ENCODE measurements at regions not wholly inside any gene's neighbourhood (a gene's known extent, or its start where the extent isn't known, plus 50 kb on each side); places are given as distances from the start of the nearest gene placed in this dataset.
A peak's percentile ranks its signal among the peaks of the same experiment; 100 is the strongest.

DNA sequence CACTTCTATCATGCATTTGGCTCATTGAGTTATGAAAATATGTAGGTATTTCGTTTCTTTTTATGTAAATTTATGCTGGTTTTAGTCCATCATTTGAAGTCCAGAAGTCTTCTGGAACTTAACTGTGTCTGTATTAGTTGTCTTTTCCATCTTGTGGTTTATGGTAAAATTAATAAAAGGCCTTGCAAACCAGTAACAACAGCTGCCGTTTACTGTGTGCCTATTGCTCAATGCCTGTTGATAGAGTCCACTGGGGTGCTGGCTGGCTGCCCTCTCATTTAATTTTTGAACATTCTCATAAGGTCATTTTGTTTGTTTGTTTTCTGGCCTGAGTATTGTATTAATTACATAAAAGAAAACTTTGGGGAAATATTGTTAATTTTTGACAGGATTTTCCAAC lies 98.0 kb downstream of the NAA11 start:
- no peak for DNase-seq
- no peaks in the 10 kb centered on the region for H3K9me3 Mint-ChIP-seq
- TF ChIP-seq, protein P1, sequence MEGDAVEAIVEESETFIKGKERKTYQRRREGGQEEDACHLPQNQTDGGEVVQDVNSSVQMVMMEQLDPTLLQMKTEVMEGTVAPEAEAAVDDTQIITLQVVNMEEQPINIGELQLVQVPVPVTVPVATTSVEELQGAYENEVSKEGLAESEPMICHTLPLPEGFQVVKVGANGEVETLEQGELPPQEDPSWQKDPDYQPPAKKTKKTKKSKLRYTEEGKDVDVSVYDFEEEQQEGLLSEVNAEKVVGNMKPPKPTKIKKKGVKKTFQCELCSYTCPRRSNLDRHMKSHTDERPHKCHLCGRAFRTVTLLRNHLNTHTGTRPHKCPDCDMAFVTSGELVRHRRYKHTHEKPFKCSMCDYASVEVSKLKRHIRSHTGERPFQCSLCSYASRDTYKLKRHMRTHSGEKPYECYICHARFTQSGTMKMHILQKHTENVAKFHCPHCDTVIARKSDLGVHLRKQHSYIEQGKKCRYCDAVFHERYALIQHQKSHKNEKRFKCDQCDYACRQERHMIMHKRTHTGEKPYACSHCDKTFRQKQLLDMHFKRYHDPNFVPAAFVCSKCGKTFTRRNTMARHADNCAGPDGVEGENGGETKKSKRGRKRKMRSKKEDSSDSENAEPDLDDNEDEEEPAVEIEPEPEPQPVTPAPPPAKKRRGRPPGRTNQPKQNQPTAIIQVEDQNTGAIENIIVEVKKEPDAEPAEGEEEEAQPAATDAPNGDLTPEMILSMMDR (IDR thresholded peaks at IDR 0.05): no peak

DNA sequence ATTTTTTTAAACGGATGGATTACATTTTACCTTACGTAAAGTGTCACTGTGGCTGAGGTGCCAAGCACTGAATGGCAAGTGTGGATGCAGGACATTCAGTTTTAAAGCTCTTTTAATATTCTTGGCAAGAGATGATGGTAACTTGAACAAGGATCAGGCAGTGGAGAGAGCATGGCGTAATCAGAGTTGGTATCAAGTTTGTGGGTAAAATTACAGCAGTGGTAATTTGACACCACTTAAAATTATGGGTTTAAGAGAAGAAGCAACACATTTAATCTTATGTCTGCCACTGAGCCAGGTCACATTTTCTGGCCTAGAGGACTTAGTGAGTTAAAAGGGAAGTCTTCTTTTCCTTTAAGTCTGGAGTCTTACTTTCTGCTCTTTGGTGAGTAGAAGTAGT lies 100.5 kb downstream of the NAA11 start:
- H3K27me3 Mint-ChIP-seq (ENCODE audit: low read depth, poor library complexity): peaks cover 6% of the 10 kb centered on the region
- H3K9me3 Mint-ChIP-seq: no peaks in the 10 kb centered on the region
- no peak overlapping the region for H3K27ac Mint-ChIP-seq
- H3K4me1 Mint-ChIP-seq: no peaks in the 10 kb centered on the region
- DNase-seq: no peak
- H3K4me3 Mint-ChIP-seq: no peak overlapping the region
- H3K36me3 Mint-ChIP-seq (ENCODE audit: low read depth): no peaks in the 10 kb centered on the region
- TF ChIP-seq, protein P1 (IDR thresholded peaks at IDR 0.05): no peak

More for the DNA sequence above, 98.0 kb downstream of the NAA11 start:
- no peak overlapping the region for H3K4me3 Mint-ChIP-seq
- peaks cover 6% of the 10 kb centered on the region for H3K27me3 Mint-ChIP-seq (ENCODE audit: low read depth, poor library complexity)
- H3K4me1 Mint-ChIP-seq: no peaks in the 10 kb centered on the region
- H3K27ac Mint-ChIP-seq: no peak overlapping the region
- H3K36me3 Mint-ChIP-seq (ENCODE audit: low read depth): no peaks in the 10 kb centered on the region

DNA sequence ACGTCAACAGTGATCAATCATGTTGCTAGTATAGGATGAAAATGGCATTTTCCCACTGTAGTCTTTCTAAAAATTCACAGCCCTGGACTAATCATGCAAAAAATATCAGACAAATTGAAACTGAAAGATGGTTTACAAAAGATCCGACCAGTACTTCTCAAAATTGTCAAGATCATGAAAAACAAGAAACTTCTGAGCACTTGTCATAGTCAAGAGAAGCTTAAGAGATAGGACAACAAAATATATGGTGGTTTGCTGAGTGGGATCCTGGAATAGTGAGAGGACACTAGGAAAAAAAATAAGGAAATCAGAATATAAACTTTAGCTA lies 101.1 kb downstream of the NAA11 start:
- H3K9me3 Mint-ChIP-seq: no peaks in the 10 kb centered on the region
- peak overlapping the region; percentile 3 for H3K27ac Mint-ChIP-seq
- no peaks in the 10 kb centered on the region for H3K4me1 Mint-ChIP-seq
- TF ChIP-seq, protein P1 (IDR thresholded peaks at IDR 0.05): no peak
- DNase-seq: no peak
- H3K27me3 Mint-ChIP-seq (ENCODE audit: low read depth, poor library complexity): peaks cover 6% of the 10 kb centered on the region
- H3K36me3 Mint-ChIP-seq (ENCODE audit: low read depth): no peaks in the 10 kb centered on the region
- H3K4me3 Mint-ChIP-seq: no peak overlapping the region

DNA sequence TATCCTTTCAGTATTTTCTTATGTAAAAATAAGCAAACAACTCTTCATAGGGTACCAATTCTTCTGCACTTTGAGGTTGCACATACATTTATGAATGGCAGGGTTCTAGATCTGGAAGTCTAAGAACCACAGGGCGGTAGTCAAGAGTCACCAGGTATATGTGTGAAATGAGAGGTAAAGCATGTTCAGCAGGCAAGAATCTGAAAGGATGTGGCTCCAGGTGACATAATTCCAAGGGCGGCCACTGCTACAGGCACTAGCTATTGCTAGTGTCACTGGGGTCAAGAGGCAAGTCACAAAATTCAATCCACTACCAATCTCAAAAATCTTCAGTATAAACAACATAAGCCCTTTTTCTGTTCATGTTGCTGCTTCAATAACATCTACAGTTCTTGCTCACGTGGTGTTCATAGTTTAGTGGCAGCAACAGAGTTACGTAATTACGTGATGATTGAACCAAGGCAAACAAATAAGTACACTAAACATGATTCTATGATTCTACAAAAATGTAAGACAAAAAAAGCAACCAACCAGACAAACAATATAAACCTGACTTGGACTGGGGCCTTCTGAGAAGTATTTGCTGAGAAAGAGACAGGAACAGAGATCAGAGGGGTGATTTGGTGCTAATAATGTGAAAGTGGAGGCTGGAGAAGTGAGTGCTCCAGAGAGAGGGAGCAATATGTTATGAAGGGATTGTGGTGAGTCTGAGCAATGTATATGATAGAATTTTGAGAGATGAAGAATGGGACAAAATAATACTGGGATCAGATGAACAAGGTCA lies 101.7 kb downstream of the NAA11 start:
- Mint-ChIP-seq H3K36me3 (ENCODE audit: low read depth) (no peaks in the 10 kb centered on the region), H3K4me1 (no peaks in the 10 kb centered on the region), H3K9me3 (no peaks in the 10 kb centered on the region), H3K27ac (peak overlapping the region; percentile 3), H3K4me3 (no peak overlapping the region), H3K27me3 (ENCODE audit: low read depth, poor library complexity) (peaks cover 6% of the 10 kb centered on the region)
- DNase-seq: no peak
- TF ChIP-seq, protein P1 (IDR thresholded peaks at IDR 0.05): no peak

DNA sequence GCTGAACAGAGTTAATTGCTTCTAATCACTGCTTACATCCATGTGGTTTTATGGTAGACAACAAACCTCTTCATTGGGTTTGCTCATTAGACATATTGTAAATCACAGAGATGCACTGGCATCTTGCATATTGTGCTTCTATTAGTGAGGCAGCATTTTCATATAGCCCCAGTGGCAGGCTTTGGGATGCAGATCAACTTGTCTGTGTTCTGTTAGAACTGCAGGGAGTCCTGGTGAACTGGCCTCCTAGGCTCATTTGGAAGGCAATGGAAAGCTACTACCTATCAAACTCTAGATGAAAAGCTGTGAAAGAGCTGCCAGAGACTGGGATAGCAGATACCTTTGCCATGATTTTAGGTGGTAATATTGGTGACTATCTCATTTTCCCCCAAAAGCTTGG lies 108.8 kb downstream of the NAA11 start:
- H3K9me3 Mint-ChIP-seq: no peaks in the 10 kb centered on the region
- H3K4me1 Mint-ChIP-seq: no peaks in the 10 kb centered on the region
- no peaks in the 10 kb centered on the region for H3K36me3 Mint-ChIP-seq (ENCODE audit: low read depth)
- H3K4me3 Mint-ChIP-seq: no peak overlapping the region
- H3K27ac Mint-ChIP-seq: no peak overlapping the region
- no peaks in the 10 kb centered on the region for H3K27me3 Mint-ChIP-seq (ENCODE audit: low read depth, poor library complexity)
- TF ChIP-seq, protein P1 (IDR thresholded peaks at IDR 0.05): no peak
- no peak for DNase-seq

DNA sequence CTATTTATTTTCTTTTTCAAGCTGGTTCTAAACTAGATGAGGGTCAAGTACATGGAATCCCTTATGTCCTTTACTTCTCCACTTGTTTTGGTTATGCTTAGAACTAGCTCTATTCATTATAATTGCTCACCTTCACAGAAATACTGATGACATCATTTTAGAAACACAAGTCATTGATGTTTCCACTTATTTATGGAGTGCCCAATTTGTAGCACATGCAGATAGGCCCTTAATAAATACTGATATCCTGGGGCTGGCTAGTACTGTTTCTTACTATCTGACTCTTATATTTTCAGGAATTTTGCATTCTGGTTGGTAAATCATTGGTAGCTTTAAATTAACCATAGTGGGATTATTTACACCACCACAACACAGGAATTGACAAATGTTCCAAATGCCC lies 112.2 kb downstream of the NAA11 start:
- DNase-seq: no peak
- TF ChIP-seq, protein P1 (IDR thresholded peaks at IDR 0.05): no peak
- Mint-ChIP-seq H3K9me3 (no peaks in the 10 kb centered on the region), H3K27me3 (ENCODE audit: low read depth, poor library complexity) (no peaks in the 10 kb centered on the region), H3K27ac (no peak overlapping the region), H3K4me3 (no peak overlapping the region), H3K4me1 (peaks cover 9% of the 10 kb centered on the region), H3K36me3 (ENCODE audit: low read depth) (no peaks in the 10 kb centered on the region)
